DMS114 treated with DMSO at 0.1 percent for 48 hours (cell line): ENCODE measurements at regions not wholly inside any gene's neighbourhood (a gene's known extent, or its start where the extent isn't known, plus 50 kb on each side); places are given as distances from the start of the nearest gene placed in this dataset.

ENCODE experiments used
- DNase-seq: peaks from one replicate; lab custom pipeline; 2025; ENCODE audit not compliant: unreplicated experiment; lab: John Stamatoyannopoulos, UW

DNA sequence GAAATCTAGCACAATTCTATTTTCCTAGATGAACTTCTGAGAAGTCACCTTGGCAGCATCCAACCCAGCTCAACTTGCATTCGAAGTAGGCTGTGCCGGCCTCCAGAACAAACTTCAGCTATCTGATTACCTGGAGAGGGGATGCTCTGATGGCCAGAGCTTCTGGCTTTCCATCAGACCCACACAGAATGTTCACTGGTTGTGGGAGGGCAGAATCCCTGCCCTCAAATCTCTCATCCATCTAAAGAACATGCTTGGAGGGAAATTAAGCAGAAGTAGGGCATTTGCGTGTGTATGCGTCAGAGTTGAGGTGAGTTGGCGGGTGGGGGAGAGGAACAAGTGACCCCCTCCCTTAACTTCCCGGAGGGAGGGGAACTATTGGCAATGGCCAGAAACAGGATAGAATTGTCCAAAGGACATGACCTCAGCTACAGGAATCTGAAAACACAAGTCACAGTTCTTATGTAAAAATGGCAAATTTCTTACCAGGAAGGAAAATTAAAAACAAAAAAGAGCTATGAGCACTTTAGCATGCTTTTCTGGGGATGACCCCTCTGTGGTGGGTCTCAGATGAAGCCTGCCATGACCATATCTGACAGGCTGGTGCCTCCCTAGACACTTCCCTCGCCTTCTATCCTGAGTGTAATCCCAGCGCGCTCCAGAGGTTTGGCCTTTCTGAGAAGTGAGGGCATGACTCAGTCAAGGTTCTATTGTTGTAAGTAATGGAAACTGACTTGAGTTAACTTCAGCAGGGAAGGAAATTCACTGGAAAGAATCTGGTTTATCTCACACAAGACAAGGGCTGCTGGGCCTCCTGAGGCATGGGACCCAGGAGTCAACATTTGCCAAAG lies 278.8 kb downstream of the RPS24 start:
- no peak for DNase-seq

DNA sequence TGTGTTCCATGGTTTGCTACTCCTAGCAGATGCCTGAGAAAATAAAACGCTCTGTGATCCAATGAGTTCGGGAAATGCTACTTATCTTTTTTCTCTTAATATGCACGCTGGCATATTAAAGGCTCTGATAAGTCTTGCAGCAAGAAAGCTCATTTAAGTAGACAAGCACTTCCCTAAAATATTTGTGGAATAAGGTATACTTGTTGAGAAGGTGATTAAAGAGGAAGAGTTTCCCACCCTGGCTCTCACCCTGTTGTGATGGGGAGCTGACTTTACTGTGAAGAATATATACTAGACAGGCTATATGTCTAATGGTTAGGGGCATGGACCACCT lies 279.4 kb downstream of the RPS24 start:
- DNase-seq = no peak

DNA sequence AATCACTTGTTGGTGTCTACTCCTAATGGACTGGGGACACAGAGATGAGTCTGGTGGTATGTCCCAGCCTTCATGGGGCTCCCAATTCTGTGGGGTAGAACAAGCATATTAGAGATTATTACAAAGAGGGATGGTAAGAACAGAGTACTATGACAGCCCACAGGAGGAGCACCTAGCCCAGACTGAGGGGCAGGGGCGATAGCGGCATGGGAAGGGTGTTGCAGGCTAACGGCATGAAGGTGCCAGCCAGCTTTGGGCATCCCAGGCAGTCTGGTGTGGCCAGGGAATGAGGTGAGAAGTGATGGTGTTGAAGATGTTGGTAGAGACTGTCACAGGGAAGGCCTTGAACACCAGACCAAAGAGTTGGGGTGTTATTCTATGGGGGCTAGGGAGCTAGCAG lies 280.0 kb downstream of the RPS24 start:
- no peak for DNase-seq

DNA sequence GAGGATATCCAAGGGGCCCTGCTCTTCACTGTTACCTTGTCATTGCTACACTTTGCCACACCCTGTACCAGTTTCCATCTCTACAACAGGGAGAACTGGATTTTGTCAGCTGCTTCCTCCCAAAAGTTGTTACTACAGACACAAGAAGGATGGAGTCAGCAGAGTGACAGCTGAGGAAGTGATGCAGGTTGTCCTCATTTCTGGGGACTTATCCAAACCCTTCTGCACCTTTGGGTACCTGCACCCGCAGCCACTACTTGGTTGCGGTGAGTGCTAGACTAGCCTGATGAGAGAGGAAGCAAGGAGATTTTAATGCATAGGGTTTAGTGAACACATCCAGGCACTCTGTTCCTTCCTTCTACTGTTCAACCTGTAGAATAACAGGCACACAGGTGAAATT lies 281.0 kb downstream of the RPS24 start:
- no peak for DNase-seq

DNA sequence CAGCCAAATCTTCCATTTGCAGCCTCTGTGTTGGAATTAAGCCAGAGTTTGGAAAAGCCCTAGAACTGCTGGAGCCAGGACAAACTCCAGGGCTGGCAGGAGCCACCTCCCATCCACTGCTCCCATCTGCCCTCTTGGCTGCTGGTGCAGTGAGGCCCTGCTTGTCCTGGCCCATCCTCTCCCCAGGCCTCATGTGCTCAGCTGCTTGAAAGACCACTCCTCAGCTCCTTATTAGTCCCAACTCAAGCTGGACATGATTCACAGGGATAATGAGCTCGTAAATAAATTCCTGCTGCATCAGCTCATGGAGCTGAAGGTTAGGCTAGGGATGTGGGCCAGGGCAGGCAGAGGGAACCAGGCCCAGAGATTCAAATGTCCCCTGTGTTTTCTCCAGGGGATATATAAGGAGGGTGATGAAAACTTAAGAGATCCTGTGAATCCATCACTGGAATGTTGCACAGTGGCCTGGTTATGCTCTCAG lies 282.8 kb downstream of the RPS24 start:
- DNase-seq = no peak

DNA sequence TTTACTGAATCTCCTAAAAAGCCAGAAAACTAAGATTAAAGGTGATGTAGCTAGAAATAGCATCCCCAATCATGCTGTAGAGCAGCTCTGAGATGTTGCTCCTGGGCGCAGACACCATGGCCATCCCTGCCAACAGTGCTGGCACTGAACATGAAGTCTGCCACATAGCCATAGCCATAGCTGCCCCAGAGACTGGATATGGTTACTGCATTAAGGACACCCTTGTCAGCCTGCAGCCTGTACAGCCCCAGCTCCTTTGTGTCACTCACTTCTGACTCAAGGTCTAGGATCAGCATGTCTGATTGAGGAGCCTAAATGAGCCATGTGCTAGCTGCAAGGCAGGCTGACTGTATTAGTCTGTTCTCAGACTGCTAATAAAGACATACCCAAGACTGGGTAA lies 284.6 kb downstream of the RPS24 start:
- DNase-seq = no peak

DNA sequence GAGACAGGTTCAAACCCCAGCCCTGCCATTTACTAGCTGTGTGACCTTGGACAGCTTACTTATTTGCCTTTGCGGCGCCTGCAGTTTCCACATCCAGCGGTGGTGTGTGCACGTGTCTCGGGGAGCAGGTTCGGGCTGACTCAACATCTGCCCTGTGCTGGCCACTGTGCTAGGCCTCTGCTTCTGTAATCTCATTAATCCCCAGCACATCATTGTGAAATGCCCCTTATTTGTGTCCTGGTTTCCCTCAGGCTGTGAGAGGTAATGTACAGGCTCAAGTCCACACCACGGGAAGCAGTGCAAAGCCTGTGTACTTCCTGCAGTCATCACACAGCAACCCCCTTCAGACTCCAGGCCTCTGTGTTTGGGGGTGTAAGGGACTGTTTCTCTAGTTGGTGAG lies 285.7 kb downstream of the RPS24 start:
- no peak for DNase-seq

DNA sequence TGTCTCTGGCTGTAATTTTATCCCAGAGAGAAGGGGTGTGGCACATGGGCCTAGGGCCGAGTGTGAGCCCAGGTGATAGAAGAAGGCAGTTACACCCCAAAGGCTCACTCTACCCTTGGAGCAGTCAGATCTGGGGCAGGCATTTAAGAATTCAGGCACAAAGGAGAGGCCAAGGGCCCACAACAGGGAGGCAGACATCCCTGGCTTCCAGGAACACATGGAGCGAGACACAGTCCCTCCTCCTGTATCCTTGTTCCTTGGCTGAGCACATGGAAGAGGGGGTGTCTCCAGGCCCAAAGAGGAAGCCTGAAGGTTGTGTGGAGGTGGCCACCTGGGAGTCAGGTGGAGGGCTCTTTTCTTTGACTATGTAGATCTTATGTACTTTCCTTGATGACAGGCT lies 286.2 kb downstream of the RPS24 start:
- DNase-seq = no peak

DNA sequence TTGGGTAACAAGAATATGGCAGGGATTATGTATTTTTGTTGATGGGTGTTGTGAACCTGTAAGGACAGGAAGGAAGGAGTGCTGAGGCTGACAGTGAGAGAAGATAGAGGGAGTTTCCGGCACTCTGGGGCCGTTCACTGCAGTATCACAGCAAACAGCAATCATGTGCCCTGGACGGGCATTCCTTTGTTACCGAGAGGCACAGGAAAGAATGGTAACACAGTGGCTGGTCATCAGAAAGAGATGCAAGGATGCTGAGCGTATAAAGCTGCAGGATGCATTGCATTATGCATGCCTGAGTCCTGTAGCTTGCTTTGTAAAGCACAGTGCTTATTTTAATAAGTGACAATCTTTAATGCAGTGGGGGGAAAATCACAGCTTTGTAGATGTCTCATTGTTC lies 286.8 kb downstream of the RPS24 start:
- DNase-seq = no peak

DNA sequence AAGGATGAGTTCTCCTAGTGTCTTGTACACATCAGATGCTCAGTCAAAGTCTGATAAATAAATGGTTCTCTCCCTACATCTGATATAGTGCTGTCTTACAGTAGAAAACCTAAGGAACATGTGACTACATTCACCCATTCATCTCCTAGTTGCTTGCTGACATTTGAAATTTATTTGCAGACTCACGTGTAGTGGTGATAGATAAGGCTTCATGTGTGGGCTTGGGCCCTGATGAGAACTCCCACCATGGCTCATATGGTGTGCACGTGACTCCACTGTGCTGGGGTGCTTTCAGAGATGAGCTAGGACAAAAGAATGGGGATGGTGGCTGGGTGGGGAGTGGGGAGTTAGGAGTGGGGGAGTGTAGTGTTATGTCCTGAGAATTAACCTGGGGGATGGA lies 287.3 kb downstream of the RPS24 start:
- DNase-seq = no peak

DNA sequence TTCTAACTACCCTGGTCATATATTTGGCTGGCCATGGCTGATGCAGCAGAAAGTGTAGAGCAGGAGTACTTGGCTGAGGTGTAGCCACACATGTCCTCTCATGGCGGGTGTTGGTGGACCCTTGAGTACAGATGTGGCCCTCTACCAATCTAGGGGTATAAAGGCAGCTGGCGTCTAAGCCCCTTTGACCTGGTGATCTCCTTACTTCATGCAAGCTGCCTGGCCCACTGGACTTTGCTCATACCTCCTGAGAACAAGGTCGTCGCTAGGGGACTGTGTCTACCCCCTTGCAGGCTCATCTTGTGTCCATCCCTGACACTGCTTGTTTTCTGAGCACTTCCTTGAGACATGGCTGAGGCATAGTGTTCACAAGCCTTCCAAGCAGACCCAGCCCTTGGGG lies 287.8 kb downstream of the RPS24 start:
- no peak for DNase-seq

DNA sequence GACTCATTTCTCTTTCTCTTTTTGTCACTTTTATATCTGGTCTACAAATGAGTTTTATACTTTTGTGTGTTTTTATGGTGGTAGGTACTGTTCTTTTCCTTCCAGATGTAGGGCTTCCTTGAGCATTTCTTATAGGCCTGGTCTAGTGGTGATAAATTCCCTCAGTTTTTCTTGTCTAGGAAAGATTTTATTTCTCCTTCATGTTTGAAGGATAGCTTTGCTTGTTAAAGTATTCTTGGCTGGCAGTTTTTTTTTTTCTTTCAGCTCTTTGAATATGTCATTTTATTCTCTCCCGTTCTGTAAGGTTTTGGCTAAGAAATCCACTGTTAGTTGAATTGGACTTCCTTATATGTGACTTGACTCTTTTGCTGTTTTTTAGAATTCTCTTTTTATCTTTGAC lies 292.7 kb downstream of the RPS24 start:
- DNase-seq = no peak

DNA sequence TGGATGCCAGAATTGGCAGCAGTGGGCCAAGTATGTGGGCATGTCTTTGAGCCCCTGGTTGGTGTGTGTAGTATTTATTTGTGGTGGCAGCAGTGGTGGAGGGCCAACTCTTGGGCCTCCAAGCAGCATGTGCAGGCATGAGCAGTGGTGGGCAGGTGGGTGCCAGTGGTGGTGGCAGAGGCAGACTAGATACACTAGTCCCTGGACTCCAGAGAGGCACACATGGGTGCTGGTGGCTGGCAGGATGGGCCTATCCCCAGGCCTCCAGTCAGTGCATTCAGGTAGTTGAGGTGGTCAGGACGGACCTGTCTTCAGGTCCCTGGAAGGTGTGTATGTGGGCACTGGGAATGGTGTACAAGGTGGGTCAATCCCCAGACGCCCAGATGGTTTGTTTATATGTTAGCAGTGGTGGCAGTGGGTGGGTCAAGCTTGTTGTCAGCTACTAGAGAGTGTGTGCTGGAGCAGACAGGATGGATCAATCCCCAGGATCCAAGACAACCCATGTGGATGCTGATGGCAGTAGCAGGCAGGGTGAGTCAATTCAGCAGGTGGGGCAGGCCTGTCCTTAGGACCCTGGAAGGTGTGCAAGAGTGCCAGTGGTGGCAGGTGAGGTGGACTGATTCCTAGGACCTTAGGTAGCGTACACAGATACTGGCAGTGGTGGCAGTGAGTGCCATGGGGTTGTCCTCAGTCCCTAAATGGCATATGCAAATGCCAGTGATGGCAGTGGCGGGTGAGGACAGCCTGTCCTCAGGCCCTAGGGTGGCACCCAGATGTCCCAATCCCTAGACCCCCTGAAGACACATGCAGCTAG lies 294.3 kb downstream of the RPS24 start:
- DNase-seq = no peak

DNA sequence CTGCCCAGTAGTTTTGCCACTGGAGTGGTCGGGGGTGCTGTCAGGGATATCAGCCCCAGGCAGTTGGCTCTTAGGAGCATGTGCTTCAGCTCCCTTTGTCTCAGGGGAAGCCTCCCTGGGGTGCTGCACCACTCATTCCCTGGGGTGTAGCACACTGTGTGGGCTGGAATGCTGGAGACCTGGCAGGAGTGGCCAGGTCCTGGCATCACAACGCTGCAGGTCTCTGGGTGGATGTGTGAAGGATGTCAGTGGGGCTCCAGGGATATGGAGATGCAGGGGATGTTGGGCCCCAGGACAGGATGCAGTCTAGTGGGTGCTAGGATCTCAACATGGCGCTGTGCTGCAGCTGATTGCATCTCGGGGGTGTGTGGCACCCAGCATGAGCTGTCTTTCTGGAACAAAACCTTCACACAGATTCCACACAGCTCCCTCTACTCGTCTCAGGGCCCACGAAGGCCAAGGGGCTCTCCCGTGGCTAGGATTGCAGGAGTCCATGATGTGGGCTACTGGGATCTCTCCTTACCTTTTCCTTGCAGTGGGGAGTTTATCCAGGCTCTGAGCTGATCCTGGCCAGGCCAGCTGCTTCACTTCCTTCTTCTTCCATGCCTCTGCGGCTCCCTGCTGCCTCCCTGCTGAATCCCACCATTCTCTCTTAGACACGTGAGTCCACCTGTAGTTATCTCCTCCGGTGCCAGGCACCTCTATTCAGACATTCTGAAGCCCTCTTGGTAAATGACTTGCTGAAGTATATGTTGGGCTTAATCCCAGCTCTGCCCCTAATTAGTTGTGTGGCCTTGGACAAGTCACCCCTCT lies 295.1 kb downstream of the RPS24 start:
- DNase-seq = no peak

DNA sequence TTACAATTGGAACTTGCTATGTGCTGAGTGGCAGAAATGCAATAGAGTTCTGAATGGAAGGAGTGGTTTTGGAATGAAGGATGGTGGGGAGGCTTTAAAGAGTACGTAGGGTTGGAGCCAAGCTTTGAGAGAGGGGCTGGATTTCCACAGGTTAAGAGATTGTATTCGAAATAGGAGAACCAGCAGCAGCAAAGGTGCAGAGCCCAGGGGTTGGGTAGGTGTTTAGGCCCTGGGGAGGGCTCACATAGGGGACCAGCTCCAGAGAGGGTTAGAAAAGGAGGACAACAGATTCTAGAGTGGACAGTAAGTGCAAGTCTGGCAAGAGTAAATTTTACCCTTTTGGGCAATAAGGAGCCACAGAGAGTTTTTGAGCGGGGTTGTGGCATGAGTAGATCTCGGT lies 297.2 kb downstream of the RPS24 start:
- DNase-seq = no peak

DNA sequence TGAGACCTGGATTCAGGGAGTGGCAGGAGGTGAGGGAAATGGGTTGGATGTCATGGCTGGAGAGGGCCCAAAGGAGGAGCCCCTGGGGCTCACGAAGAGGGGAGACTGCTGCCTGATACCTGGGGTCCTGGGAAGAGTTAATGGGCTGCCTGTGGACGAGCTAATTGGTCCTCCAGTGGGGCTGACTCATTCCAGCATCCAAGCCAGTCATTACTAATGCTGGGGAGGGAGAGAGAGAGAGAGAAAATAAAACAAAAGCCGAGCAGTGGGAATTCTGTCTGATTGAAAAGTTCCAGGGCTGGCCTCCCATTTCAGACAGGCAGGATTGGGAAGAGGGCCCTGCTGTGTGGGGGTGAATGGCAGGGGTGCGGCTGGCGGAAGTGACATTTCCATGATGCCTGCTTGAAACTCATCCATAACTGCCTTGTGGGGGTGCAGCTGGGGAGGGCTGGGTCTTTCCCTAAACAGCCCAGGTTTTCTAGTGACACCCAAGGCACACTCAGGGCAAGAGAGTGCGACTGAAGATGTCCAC lies 297.8 kb downstream of the RPS24 start:
- DNase-seq = no peak

DNA sequence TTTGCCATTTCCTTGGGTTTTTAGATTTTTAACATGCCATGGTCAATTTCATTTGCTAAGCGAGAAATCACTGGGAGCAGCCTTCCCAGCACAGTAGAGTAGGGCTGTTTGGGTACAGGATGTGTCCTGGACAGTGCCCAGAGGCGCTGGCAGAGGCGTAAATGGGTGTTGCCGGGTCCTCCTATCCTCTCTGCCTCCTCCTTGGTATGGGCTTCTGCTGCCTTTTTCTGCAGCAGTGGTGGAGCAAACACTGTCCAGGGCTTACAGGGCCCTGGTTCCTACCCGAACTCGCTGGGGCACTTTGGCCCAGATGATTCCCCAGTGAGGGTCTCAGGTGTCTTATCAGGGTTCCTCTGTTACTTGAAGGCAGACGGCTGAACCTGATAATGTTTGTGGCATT lies 298.3 kb downstream of the RPS24 start:
- no peak for DNase-seq

DNA sequence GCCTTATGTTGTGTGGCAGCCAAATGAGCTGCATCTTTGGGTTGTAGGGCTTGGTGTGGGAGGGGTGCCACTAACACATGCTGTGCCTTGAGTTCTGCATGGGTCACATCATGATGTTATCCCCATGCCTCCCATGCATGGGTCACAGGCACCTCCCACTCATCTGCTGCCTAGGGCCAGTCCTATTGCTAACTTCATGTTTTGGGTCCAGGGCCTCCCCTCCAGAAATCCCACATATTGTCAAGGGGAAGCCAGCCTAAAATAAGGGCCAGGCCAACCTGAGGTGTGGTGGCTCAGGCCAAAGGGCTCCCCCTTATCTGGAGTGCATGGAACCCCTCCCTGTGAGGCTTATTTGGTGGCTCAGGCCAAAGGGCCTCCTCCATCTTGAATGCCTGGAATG lies 299.0 kb downstream of the RPS24 start:
- DNase-seq = no peak

DNA sequence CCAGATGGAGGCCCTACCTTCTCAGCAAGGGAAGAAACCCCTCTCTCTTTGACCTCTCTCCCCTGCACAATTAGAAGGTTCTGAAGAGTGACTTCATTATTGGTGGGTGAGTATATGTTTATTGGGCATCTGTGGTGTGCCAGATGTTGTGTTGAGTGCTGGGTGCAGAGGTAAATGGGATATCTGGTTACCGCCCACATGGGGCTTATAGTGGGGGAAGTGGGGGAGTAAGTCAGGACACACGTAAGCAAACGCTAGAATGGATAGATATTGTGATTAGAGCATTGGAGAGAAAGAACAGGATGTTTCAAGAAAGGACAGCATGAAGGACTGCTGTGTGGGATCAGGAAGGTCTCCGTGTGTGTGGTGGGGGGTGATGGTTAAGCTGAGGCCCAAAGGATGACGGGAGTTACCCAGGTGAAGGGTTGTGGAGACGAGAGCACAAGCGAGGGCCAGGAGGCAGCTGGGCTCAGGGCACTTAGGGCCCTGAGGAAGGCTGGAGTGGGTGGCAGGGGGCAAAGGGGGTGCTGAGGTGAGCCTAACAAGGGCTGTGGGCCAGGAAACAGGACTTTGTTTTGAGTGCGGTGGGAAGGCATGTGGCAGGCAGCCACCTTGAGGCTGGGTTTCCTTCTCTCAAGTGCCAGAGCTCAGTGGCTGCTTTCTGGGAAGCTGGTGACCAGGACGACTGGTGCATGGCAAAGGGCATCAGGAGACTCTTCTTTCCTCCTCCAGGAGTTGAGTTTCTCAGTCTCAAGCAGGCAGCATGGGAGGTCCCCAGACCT lies 299.9 kb downstream of the RPS24 start:
- DNase-seq = no peak

DNA sequence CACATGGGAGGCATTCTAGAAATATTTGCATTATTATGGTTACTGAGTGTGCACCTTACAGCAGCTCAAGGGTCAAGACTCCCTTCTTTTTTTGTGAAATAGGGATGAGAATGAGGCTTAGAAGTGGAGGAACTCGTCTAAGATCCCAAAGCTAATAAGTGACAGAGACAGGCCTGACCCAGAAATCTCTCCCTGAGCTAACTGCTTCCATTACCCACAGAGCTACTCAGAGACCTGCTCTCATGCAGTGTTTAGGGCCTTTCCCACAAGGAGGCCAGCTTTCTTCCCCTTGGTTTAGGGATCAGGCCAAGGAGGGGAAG lies 301.7 kb downstream of the RPS24 start:
- no peak for DNase-seq
